Subcutaneous abdominal adipose tissue (tissue), 5 donors: ENCODE measurements at regions not wholly inside any gene's neighbourhood (a gene's known extent, or its start where the extent isn't known, plus 50 kb on each side); places are given as distances from the start of the nearest gene placed in this dataset.
"Not testable (repeated sequence)": the region's sequence is repeated elsewhere in the genome, so short reads cannot be mapped to it uniquely, and the experiment has no call there.

Experiments
- H3K27ac ChIP-seq: one replicate; pipeline ENCODE4 v1.7.0; 2013; ENCODE audit warnings: low read depth, mild to moderate bottlenecking, inconsistent platforms, low read length, moderate library complexity
- H3K27me3 ChIP-seq, 5 donors: one replicate each; pipeline ENCODE4 v1.7.0; 2013; ENCODE audit warnings: low read length in 5 of 5, inconsistent platforms in 1 of 5; ENCODE audit not compliant: control insufficient read depth in 5 of 5, insufficient read depth in 4 of 5
- H3K36me3 ChIP-seq, 5 donors: one replicate each; pipeline ENCODE4 v1.7.0; 2013; ENCODE audit warnings: low read length in 5 of 5; ENCODE audit not compliant: control insufficient read depth in 5 of 5, insufficient read depth in 5 of 5
- H3K4me1 ChIP-seq, 5 donors: one replicate each; pipeline ENCODE4 v1.7.0; 2013; ENCODE audit warnings: low read length in 5 of 5, mild to moderate bottlenecking in 3 of 5, moderate library complexity in 1 of 5; ENCODE audit not compliant: control insufficient read depth in 5 of 5, insufficient read depth in 5 of 5
- H3K4me3 ChIP-seq, 5 donors: one replicate each; pipeline ENCODE4 v1.7.0; 2013; ENCODE audit warnings: low read length in 5 of 5, low read depth in 1 of 5
- H3K9ac ChIP-seq, 5 donors: one replicate each; pipeline ENCODE4 v1.7.0; 2013; ENCODE audit warnings: low read length in 5 of 5, mild to moderate bottlenecking in 4 of 5, moderate library complexity in 3 of 5
- H3K9me3 ChIP-seq, 5 donors: one replicate each; pipeline ENCODE4 v1.7.0; 2013; ENCODE audit warnings: low read length in 5 of 5; ENCODE audit not compliant: control insufficient read depth in 5 of 5
- donor health status: healthy.
- donor health status: healthy.
- donor health status: healthy.
- donor health status: healthy.
- donor health status: healthy.

GRCh38 chr1:213415691-213416380 lies 364.8 kb downstream of the RPS6KC1 start:
- no peak overlapping the region for H3K27ac ChIP-seq
- no peak overlapping the region for H3K4me3 ChIP-seq
- no peaks in the 10 kb centered on the region for H3K4me1 ChIP-seq
- peaks cover 0 to 2% (median 0%) of the 10 kb centered on the region in 5 donors for H3K27me3 ChIP-seq
- no peak overlapping the region for H3K9ac ChIP-seq
- H3K36me3 ChIP-seq = no peaks in the 10 kb centered on the region
- H3K9me3 ChIP-seq = peaks cover 0 to 4% (median 0%) of the 10 kb centered on the region in 5 donors

DNA sequence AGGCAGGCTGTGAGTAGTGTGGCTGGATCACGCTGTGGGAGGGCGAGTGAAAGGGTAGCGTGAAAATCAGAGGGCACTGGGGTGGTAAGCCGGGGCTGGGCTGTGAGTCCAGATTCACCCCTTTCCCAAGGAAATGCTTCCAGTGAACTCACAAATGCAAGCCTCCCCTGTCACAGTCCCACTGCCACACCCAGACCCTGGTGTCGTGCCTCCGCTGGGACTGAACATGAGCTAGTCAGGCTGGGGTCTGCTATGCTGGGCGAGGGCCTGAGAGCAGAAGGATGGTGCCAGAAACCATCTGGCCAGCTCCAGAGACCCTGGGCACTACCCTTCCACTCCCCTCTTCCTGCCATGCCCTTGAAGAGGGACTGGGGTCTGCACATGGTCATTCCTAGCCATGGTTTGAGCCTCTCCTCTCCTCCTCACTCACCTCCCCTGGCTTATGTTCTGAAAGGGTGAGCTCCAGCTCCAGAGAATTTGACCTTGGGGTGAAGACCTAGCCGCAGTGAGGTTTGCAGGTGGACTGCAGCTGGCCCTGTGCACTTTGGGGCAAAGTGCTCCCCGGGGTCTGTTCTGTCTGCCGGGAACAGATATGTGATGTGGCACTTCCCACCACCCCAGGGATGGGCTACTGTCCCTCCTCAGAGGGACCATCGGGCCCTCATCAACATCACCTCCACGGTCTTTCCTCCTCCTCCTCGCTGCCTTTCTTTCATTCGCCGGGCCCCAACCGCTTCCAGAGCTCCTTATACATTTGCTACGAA lies 365.6 kb downstream of the RPS6KC1 start:
- H3K9ac ChIP-seq = no peak overlapping the region
- H3K4me3 ChIP-seq = no peak overlapping the region
- peaks cover 0 to 4% (median 0%) of the 10 kb centered on the region in 5 donors for H3K9me3 ChIP-seq
- no peaks in the 10 kb centered on the region for H3K36me3 ChIP-seq
- no peaks in the 10 kb centered on the region for H3K4me1 ChIP-seq
- H3K27ac ChIP-seq = no peak overlapping the region
- H3K27me3 ChIP-seq = peaks cover 0 to 2% (median 0%) of the 10 kb centered on the region in 5 donors

DNA sequence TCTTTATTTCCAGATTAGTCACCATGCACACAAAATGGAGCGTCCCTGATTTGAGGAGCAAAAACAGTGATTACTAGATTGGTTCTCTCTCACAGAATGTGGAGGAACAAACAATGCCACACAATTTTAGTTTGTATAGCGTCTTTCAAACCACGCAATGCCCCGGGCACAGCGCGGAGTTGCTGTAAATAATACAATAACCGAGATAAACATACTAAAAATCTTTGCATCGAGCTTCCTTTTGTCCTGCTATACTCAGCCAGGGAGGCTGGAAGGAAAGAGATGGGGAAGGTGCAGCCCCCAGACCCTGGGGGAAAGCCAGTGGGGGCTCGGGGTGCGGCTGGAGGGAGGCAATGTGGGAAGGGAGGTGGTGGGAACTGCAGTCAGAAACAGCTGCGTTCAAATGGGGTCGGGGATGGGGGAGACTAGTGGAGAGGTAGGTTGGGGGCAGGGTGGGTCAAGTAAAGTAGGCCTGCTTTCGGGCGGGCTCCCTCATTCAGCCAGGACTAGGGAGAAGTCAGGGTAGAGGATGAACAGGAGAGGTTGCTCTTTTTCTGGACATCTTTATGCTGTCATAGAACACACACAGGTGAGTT lies 366.3 kb downstream of the RPS6KC1 start:
- Histone ChIP-seq H3K27me3 (peaks cover 0 to 4% (median 0%) of the 10 kb centered on the region in 5 donors), H3K4me3 (no peak overlapping the region)

DNA sequence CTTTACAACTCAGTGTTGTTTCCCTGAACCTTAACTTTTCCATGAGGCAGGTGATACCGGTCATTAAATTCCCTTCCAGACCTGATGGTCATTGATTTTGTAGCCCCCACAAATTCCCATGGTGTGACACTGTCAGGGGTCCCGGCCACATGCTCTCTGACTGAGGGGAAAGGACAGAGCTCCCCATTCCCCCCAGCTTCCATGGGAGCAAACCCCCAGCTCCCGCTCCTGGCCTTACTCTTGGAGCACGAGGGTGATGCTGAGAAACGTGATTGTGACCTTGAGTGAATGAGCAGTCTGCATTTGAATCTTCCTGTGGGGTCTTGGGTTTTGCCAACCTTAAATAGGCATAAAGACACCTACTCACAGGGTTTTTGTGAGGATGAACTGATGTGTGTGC lies 366.8 kb downstream of the RPS6KC1 start:
- Histone ChIP-seq H3K36me3 (no peaks in the 10 kb centered on the region), H3K27ac (no peak overlapping the region), H3K4me3 (no peak overlapping the region), H3K9me3 (peaks cover 0 to 4% (median 0%) of the 10 kb centered on the region in 5 donors), H3K4me1 (no peaks in the 10 kb centered on the region), H3K9ac (no peak overlapping the region), H3K27me3 (peaks cover 0 to 4% (median 0%) of the 10 kb centered on the region in 5 donors)

More for the DNA sequence above, 366.3 kb downstream of the RPS6KC1 start:
- H3K4me1 ChIP-seq = no peaks in the 10 kb centered on the region
- H3K36me3 ChIP-seq = no peaks in the 10 kb centered on the region
- H3K9me3 ChIP-seq = peaks cover 0 to 4% (median 0%) of the 10 kb centered on the region in 5 donors
- H3K9ac ChIP-seq = no peak overlapping the region
- no peak overlapping the region for H3K27ac ChIP-seq

DNA sequence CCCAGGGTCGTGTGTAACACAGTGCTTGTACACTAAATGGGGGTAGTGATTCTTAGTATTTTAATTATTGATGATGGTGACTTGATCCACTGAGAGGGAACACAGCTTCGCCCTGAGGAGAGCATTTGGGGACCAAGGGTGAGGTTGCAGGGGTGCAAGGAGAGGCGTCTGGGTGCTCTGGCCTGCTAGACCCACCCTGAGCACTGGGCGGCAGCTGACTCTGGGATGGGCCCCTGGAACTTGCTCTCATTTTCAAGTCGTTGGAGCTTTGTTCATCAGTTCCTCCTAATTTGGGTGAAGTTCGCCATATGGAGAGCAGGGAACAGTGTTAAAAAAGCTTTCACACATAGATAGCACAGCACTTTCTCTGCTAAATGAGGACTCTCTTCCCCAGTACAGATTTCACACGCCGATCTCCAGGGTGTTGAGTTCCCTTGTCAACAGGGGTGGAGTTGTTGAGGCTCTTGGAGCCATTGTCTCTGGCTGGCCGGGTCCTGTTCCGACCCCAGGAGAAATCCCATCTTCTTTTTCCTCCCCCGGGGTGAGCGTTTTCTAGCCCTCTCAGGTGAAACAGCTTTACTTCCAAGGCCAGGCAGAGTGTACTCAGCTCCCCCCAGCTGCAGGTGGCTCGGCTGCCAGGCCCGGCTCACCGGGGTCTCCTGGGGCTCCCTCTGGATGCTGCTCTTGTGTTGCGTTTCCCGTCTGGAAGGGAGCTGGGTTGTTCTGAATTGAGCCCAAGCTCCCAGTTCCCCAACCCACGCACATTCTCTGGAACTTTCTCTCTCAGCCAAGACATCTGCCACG lies 367.4 kb downstream of the RPS6KC1 start:
- Histone ChIP-seq H3K4me3 (no peak overlapping the region), H3K36me3 (no peaks in the 10 kb centered on the region), H3K9me3 (no peaks in the 10 kb centered on the region), H3K27ac (no peak overlapping the region), H3K9ac (no peak overlapping the region), H3K27me3 (peaks cover 0 to 4% (median 0%) of the 10 kb centered on the region in 5 donors), H3K4me1 (no peaks in the 10 kb centered on the region)

GRCh38 chr1:213419401-213420030 lies 368.5 kb downstream of the RPS6KC1 start:
- no peak overlapping the region for H3K27ac ChIP-seq
- H3K27me3 ChIP-seq = peaks cover 0 to 4% (median 0%) of the 10 kb centered on the region in 5 donors
- no peaks in the 10 kb centered on the region for H3K4me1 ChIP-seq
- H3K36me3 ChIP-seq = no peaks in the 10 kb centered on the region
- no peak overlapping the region for H3K9ac ChIP-seq
- H3K9me3 ChIP-seq = no peaks in the 10 kb centered on the region
- H3K4me3 ChIP-seq = no peak overlapping the region

DNA sequence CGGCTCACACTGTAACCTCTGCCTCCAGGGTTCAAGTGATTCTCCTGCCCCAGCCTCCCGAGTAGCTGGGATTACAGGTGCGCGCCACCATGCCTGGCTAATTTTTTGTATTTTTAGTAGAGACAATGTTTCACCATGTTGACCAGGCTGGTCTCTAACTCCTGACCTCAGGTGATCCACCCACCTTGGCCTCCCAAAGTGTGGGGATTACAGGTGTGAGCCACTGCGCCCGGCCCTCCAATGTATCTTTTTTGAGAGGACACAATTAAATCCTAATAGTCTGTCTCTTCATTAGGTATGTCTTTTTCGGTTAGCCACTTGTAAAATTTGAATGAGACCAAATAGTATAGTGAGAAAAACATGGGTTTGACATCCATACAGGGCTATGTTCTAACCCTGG lies 370.1 kb downstream of the RPS6KC1 start:
- H3K9ac ChIP-seq, H3K4me3 ChIP-seq, H3K9me3 ChIP-seq, H3K36me3 ChIP-seq, H3K27me3 ChIP-seq, H3K27ac ChIP-seq, H3K4me1 ChIP-seq: not testable (repeated sequence)

DNA sequence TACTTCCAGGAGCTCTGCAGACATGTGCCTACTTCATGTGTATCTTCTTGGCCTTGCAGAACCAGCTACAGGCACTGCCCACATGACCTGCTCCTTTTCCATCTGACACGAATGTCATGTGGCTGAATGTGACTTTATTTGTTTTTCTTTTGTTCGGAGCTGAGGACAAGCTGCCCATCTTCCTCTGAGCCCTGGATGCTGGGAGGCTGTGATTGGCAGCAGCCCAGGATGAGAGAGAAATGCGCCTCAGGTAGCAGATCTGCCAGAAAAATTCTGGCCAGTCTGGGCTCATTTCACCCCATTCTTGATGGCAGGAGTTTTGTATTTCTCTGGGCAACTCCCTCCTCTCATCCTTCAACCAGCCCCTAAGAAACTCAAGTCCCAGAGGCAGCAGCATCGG lies 372.0 kb downstream of the RPS6KC1 start:
- Histone ChIP-seq H3K27me3 (peaks cover 0 to 4% (median 0%) of the 10 kb centered on the region in 5 donors), H3K4me3 (no peak overlapping the region), H3K27ac (no peak overlapping the region), H3K9me3 (no peaks in the 10 kb centered on the region), H3K36me3 (no peaks in the 10 kb centered on the region), H3K9ac (no peak overlapping the region), H3K4me1 (no peaks in the 10 kb centered on the region)

GRCh38 chr1:213423605-213424004 lies 372.6 kb downstream of the RPS6KC1 start:
- Histone ChIP-seq H3K27ac (no peak overlapping the region), H3K36me3 (no peaks in the 10 kb centered on the region), H3K4me3 (no peak overlapping the region), H3K9me3 (no peaks in the 10 kb centered on the region), H3K9ac (no peak overlapping the region), H3K4me1 (no peaks in the 10 kb centered on the region), H3K27me3 (peaks cover 0 to 4% (median 0%) of the 10 kb centered on the region in 5 donors)
